ENCODE measurements at regions not wholly inside any gene's neighbourhood (a gene's known extent, or its start where the extent isn't known, plus 50 kb on each side); places are given as distances from the start of the nearest gene placed in this dataset.

DNA sequence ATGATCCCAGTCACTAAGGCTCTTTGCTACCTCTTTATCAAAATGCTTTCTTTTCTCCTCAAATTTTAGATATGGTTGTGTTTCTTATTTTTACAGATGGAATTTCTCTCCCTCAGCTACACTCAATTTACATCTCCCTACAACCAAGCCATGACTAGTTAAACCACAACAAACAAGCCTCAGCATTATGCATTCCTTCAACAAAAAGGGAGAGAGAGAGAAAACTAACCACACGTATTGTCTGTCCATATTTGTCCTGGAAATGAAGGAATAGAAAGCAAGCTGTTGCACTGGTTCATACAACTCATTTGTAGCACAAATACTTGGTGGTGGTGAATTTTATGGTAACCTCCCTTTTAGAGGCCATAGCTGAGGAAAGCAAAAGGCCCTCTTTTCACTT is 286.4 kb downstream of the AHR start:
- TF ChIP-seq POLR2A (IDR thresholded peaks at IDR 0.05) (no peak), CTCF (IDR thresholded peaks at IDR 0.05) (no peak)
- Histone ChIP-seq H3K36me3 (no peaks in the 10 kb centered on the region), H3K9me3 (no peaks in the 10 kb centered on the region), H3K27ac (no peak overlapping the region), H3K27me3 (no peaks in the 10 kb centered on the region), H3K4me3 (no peak overlapping the region), H3K4me1 (no peaks in the 10 kb centered on the region)
- intact Hi-C loops (cut with DNase I; ENCODE audit: low total_unique reads) = no loop called here
- DNase-seq = no peak

DNA sequence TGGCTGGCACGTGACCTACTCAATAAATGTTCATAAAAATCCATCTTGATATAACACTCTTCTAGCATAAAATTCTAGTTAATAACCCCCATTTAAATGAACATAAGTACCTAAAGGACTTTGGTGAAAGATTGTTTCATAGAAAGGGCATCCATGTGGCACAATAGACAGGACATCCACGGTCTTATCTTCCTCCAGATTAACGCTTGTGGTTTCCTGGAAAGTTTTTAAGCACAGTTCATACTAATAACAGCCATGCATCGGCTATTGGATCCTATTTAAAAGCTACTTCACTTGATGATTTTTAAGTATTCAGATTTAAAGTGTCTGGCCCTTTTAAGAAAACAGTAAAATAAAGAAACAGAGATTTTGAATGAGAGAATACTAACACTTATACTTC is 288.3 kb downstream of the AHR start:
- TF ChIP-seq CTCF (IDR thresholded peaks at IDR 0.05) (no peak), POLR2A (IDR thresholded peaks at IDR 0.05) (no peak)
- no peak overlapping the region for H3K27ac ChIP-seq
- no peaks in the 10 kb centered on the region for H3K9me3 ChIP-seq
- no peaks in the 10 kb centered on the region for H3K4me1 ChIP-seq
- DNase-seq = no peak
- H3K36me3 ChIP-seq = no peaks in the 10 kb centered on the region
- intact Hi-C loops (cut with DNase I; ENCODE audit: low total_unique reads) = no loop called here
- no peaks in the 10 kb centered on the region for H3K27me3 ChIP-seq
- no peak overlapping the region for H3K4me3 ChIP-seq

GRCh38 chr7:17588730-17589129 is 290.3 kb downstream of the AHR start:
- Histone ChIP-seq H3K9me3 (no peaks in the 10 kb centered on the region), H3K4me1 (no peaks in the 10 kb centered on the region), H3K27ac (no peak overlapping the region), H3K27me3 (no peaks in the 10 kb centered on the region), H3K36me3 (no peaks in the 10 kb centered on the region), H3K4me3 (no peak overlapping the region)
- intact Hi-C loops (cut with DNase I; ENCODE audit: low total_unique reads) = no loop called here
- TF ChIP-seq POLR2A (IDR thresholded peaks at IDR 0.05) (no peak), CTCF (IDR thresholded peaks at IDR 0.05) (no peak)
- DNase-seq = no peak

DNA sequence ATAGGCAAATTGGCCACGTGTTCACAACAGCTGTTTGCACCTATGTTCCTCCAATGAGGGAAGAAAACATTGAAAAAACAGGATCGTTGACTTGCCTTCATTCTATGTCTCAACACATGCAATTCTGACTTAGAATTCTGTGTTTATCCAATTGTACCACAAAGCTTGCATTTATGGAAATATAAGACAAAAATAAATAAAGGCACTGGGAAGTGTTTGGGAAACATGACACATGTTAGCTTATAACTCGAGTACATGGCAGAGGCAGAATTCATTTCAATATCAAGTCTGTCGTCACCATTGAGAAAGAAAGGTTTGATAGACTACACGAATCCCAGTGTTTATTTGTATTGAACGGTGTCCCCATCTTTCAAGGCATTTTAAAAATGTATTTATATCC is 291.2 kb downstream of the AHR start:
- Histone ChIP-seq H3K4me1 (no peaks in the 10 kb centered on the region), H3K27me3 (no peaks in the 10 kb centered on the region), H3K4me3 (no peak overlapping the region), H3K9me3 (no peaks in the 10 kb centered on the region), H3K27ac (no peak overlapping the region), H3K36me3 (no peaks in the 10 kb centered on the region)
- no peak for DNase-seq
- TF ChIP-seq POLR2A (IDR thresholded peaks at IDR 0.05) (no peak), CTCF (IDR thresholded peaks at IDR 0.05) (no peak)
- intact Hi-C loops (cut with DNase I; ENCODE audit: low total_unique reads) = no loop called here

DNA sequence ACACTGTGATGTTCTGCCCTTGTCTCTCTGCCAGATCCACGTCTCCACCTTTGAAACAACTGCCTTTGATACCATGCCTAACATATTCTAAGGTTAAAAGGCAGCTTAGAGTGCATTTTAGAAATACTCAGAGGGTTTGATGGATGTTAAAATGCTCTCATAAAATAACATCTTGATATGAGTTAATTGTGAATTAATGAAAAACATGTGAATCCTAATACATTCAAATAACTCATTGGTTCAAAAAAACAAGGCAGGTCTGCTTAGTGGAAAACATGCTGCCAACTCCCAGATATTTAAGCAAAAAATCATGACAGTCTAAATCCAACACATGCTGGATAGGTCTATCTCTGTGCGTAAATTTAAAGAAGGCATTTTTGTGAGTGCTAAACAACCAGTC is 291.8 kb downstream of the AHR start:
- no peak for DNase-seq
- Histone ChIP-seq H3K4me3 (no peak overlapping the region), H3K9me3 (no peaks in the 10 kb centered on the region), H3K36me3 (no peaks in the 10 kb centered on the region), H3K27me3 (no peaks in the 10 kb centered on the region), H3K4me1 (no peaks in the 10 kb centered on the region), H3K27ac (no peak overlapping the region)
- no peak for TF ChIP-seq POLR2A (IDR thresholded peaks at IDR 0.05)
- TF ChIP-seq CTCF (IDR thresholded peaks at IDR 0.05) = no peak
- intact Hi-C loops (cut with DNase I; ENCODE audit: low total_unique reads) = no loop called here
